SK-N-SH (cell line): ENCODE measurements at regions not wholly inside any gene's neighbourhood (a gene's known extent, or its start where the extent isn't known, plus 50 kb on each side); places are given as distances from the start of the nearest gene placed in this dataset.

Source experiments
- CTCF ChIA-PET: fragments of 300-600, 350-600 bp; formaldehyde crosslinking; extraction: SDS; loops from one replicate; lab custom pipeline; 2021; lab: Yijun Ruan, JAX
- POLR2A ChIA-PET: fragments of 350-600 bp; sonication (Branson Sonifier 250); formaldehyde crosslinking; extraction: SDS; loops from one replicate; lab custom pipeline; 2020; ENCODE audit warnings: antibody characterized with exemption, inconsistent platforms; lab: Yijun Ruan, JAX
- DNase-seq: peaks from one replicate; pipeline ENCODE4 v3.0.0; 2012
- H2AFZ ChIP-seq: fragments of 200-600 bp; sonication (generic); 2 replicates; pipeline ENCODE4 v1.8.1; 2016; ENCODE audit warnings: antibody characterized with exemption, mild to moderate bottlenecking, low read depth
- H3F3A ChIP-seq: fragments of 200-600 bp; sonication (generic); replicated peaks from 2 replicates; pipeline ENCODE3; 2016; ENCODE audit warnings: antibody characterized with exemption, mild to moderate bottlenecking; ENCODE audit not compliant: insufficient read depth
- H3K27ac ChIP-seq, 2 experiments: fragments of 200-500 bp in 1 of 2; fragments of 200-600 bp in 1 of 2; sonication (Bioruptor generic) in 1 of 2; sonication (generic), shearing (Covaris generic) in 1 of 2; 2 replicates each; pipeline versions ENCODE4 v1.5.1 to v1.6.1; 2014 to 2016; ENCODE audit warnings: low read depth in 2 of 2, inconsistent platforms in 1 of 2, low read length in 1 of 2, mild to moderate bottlenecking in 1 of 2, mixed read lengths in 1 of 2
- H3K27me3 ChIP-seq: fragments of 200-600 bp; sonication (generic), shearing (Covaris generic); 2 replicates; pipeline ENCODE4 v1.6.1; 2016; ENCODE audit warnings: mixed run types; ENCODE audit not compliant: insufficient read depth
- H3K36me3 ChIP-seq, 2 experiments: fragments of 200-500 bp in 1 of 2; fragments of 200-600 bp in 1 of 2; sonication (Bioruptor generic) in 1 of 2; sonication (generic) in 1 of 2; replicated peaks in 1 of 2; 2 replicates each; pipeline versions ENCODE3 to v1.5.1; 2014 to 2016; ENCODE audit warnings: low read length in 1 of 2, mild to moderate bottlenecking in 1 of 2; ENCODE audit not compliant: insufficient read depth in 2 of 2, control insufficient read depth in 1 of 2
- H3K4me1 ChIP-seq, 2 experiments: fragments of 200-500 bp in 1 of 2; fragments of 200-600 bp in 1 of 2; sonication (Bioruptor generic) in 1 of 2; sonication (generic), shearing (Covaris generic) in 1 of 2; 2 replicates each; pipeline versions ENCODE4 v1.5.1 to v1.6.1; 2014 to 2016; ENCODE audit warnings: low read depth in 1 of 2, low read length in 1 of 2, mixed run types in 1 of 2; ENCODE audit not compliant: insufficient read depth in 2 of 2, control insufficient read depth in 1 of 2
- H3K4me2 ChIP-seq: fragments of 200-600 bp; sonication (generic), shearing (Covaris generic); 2 replicates; pipeline ENCODE4 v1.6.1; 2017; ENCODE audit warnings: mixed run types
- H3K4me3 ChIP-seq, 2 experiments: fragments of 200-500 bp in 1 of 2; fragments of 200-600 bp in 1 of 2; sonication (Bioruptor generic) in 1 of 2; sonication (generic), shearing (Covaris generic) in 1 of 2; 2 replicates each; pipeline versions ENCODE4 v1.5.1 to v1.8.1; 2014 to 2016; ENCODE audit warnings: low read depth in 2 of 2, inconsistent platforms in 1 of 2, low read length in 1 of 2, mild to moderate bottlenecking in 1 of 2, mixed read lengths in 1 of 2, moderate library complexity in 1 of 2
- H3K79me2 ChIP-seq: fragments of 200-600 bp; sonication (generic); 2 replicates; pipeline ENCODE4 v1.8.1; 2017; ENCODE audit warnings: mild to moderate bottlenecking; ENCODE audit not compliant: insufficient read depth
- H3K9ac ChIP-seq: fragments of 200-600 bp; sonication (generic); 2 replicates; pipeline ENCODE4 v1.6.1; 2017; ENCODE audit warnings: mixed run types
- H3K9me2 ChIP-seq: fragments of 200-600 bp; sonication (generic); 2 replicates; pipeline ENCODE4 v1.6.1; 2017; ENCODE audit warnings: mixed run types
- H3K9me3 ChIP-seq: fragments of 200-600 bp; sonication (generic); 2 replicates; pipeline ENCODE4 v1.6.1; 2017; ENCODE audit warnings: mixed run types, mild to moderate bottlenecking, moderate library complexity
- H4K20me1 ChIP-seq: fragments of 200-600 bp; sonication (generic); 2 replicates; pipeline ENCODE4 v1.6.1; 2017; ENCODE audit warnings: mild to moderate bottlenecking, mixed run types; ENCODE audit not compliant: insufficient read depth
- CHD2 ChIP-seq: fragments of 150-350 bp; IDR thresholded peaks from 2 replicates; pipeline ENCODE4 v1.6.1; 2018; ENCODE audit warnings: low read length; ENCODE audit not compliant: partially characterized antibody
- FOSL2 ChIP-seq: IDR thresholded peaks from 2 replicates; pipeline ENCODE4 v1.4.0; 2012; ENCODE audit warnings: low read depth, mild to moderate bottlenecking, moderate library complexity, borderline replicate concordance
- FOXJ3 ChIP-seq: sonication (generic); formaldehyde crosslinking; IDR thresholded peaks from 2 replicates; pipeline ENCODE4 v1.5.1; 2020; ENCODE audit warnings: mild to moderate bottlenecking, missing genetic modification reagents
- MEF2A ChIP-seq: IDR thresholded peaks from 2 replicates; pipeline ENCODE4 v1.4.0; 2012; ENCODE audit warnings: low read depth, borderline replicate concordance
- NFIC ChIP-seq: IDR thresholded peaks from 2 replicates; pipeline ENCODE4 v1.4.0; 2012; ENCODE audit warnings: borderline replicate concordance
- NRF1 ChIP-seq: IDR thresholded peaks from 2 replicates; pipeline ENCODE4 v1.6.1; 2012; ENCODE audit warnings: low read depth, mild to moderate bottlenecking, low read length
- RAD21 ChIP-seq: IDR thresholded peaks from 2 replicates; pipeline ENCODE4 v1.6.1; 2012; ENCODE audit warnings: mild to moderate bottlenecking, low read length
- RCOR1 ChIP-seq: fragments of 150-350 bp; IDR thresholded peaks from 2 replicates; pipeline ENCODE4 v1.6.1; 2017; ENCODE audit warnings: antibody characterized with exemption, low read length
- RFX5 ChIP-seq: IDR thresholded peaks from 2 replicates; pipeline ENCODE4 v1.6.1; 2012; ENCODE audit warnings: mild to moderate bottlenecking, improper control_type of control experiment, low read length
- RXRA ChIP-seq: IDR thresholded peaks from 2 replicates; pipeline ENCODE4 v1.4.0; 2012; ENCODE audit warnings: low read depth, mild to moderate bottlenecking, borderline replicate concordance
- SMC3 ChIP-seq: IDR thresholded peaks from 2 replicates; pipeline ENCODE4 v1.6.1; 2012; ENCODE audit warnings: low read depth, low read length, improper control_type of control experiment
- WGBS: methylation state at CpG from one replicate; pipeline ENCODE4 v1.1.6; 2017; ENCODE audit warnings: low lambda C conversion rate; 5-methylcytosine and 5-hydroxymethylcytosine counted together
- TF ChIP-seq, protein P1 (sequence below): fragments of 200-600 bp; sonication (generic); IDR thresholded peaks from 2 replicates; pipeline ENCODE4 v1.6.1; 2017; ENCODE audit warnings: antibody characterized with exemption, mild to moderate bottlenecking, moderate library complexity
- TF ChIP-seq, protein P2 (sequence below): IDR thresholded peaks from 2 replicates; pipeline ENCODE4 v1.4.0; 2012; ENCODE audit warnings: low read depth, borderline replicate concordance
- TF ChIP-seq, protein P3 (sequence below): IDR thresholded peaks from 2 replicates; pipeline ENCODE4 v1.4.0; 2012; ENCODE audit warnings: low read depth
- TF ChIP-seq, protein P4 (sequence below): IDR thresholded peaks from 2 replicates; pipeline ENCODE4; 2012
- TF ChIP-seq, protein P5 (sequence below): IDR thresholded peaks from 2 replicates; pipeline ENCODE4 v1.4.0; 2012; ENCODE audit warnings: low read depth, borderline replicate concordance
- TF ChIP-seq, protein P6 (sequence below): fragments of 150-350 bp; IDR thresholded peaks from 2 replicates; pipeline ENCODE4 v1.6.1; 2017; ENCODE audit warnings: antibody characterized with exemption, low read length, low read depth, borderline replicate concordance

DNA sequence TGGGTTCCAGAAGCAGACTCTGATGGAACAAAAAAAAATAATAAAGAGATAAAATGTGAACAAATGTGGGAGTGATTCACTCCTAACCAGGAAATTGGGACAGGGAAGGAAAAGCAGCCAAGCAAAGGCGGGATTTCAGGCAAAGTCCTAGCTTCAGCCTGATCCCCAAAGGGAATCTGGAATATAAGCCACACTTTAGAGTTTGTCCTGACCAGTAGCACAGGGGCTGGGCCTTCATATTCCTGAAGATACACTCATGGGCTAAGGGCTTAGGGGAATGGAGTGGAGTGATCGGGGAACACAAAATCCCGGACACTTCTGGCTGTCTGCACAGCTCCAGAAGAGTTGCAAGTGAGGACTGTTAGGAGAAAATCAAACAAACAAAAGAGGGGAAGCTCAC lies 135.0 kb upstream of the COL8A1 start:
- Histone ChIP-seq H3K4me3 (no peak overlapping the region), H3K27ac (peak overlapping the region in 1 of 2 experiments; percentile 2; a peak in 2 of 4 replicates), H3K9me3 (no peaks in the 10 kb centered on the region), H4K20me1 (no peaks in the 10 kb centered on the region), H3K9me2 (no peaks in the 10 kb centered on the region), H2AFZ (peak overlapping the region; percentile 66), H3K36me3 (no peaks in the 10 kb centered on the region), H3K79me2 (no peaks in the 10 kb centered on the region), H3K9ac (no peak overlapping the region), H3F3A (peaks cover 7% of the 10 kb centered on the region), H3K4me1 (peaks cover 0 to 7% of the 10 kb centered on the region in 2 experiments; a peak in 1 of 4 replicates), H3K4me2 (no peak overlapping the region), H3K27me3 (no peaks in the 10 kb centered on the region)
- TF ChIP-seq MEF2A (no peak), SMC3 (no peak), RCOR1 (no peak), FOSL2 (no peak), RFX5 (no peak), RAD21 (no peak), NRF1 (no peak), CHD2 (no peak), RXRA (no peak), NFIC (no peak), FOXJ3 (CRISPR knock-in tag) (no peak)
- TF ChIP-seq, protein P1, sequence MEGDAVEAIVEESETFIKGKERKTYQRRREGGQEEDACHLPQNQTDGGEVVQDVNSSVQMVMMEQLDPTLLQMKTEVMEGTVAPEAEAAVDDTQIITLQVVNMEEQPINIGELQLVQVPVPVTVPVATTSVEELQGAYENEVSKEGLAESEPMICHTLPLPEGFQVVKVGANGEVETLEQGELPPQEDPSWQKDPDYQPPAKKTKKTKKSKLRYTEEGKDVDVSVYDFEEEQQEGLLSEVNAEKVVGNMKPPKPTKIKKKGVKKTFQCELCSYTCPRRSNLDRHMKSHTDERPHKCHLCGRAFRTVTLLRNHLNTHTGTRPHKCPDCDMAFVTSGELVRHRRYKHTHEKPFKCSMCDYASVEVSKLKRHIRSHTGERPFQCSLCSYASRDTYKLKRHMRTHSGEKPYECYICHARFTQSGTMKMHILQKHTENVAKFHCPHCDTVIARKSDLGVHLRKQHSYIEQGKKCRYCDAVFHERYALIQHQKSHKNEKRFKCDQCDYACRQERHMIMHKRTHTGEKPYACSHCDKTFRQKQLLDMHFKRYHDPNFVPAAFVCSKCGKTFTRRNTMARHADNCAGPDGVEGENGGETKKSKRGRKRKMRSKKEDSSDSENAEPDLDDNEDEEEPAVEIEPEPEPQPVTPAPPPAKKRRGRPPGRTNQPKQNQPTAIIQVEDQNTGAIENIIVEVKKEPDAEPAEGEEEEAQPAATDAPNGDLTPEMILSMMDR: no peak
- TF ChIP-seq, protein P2, sequence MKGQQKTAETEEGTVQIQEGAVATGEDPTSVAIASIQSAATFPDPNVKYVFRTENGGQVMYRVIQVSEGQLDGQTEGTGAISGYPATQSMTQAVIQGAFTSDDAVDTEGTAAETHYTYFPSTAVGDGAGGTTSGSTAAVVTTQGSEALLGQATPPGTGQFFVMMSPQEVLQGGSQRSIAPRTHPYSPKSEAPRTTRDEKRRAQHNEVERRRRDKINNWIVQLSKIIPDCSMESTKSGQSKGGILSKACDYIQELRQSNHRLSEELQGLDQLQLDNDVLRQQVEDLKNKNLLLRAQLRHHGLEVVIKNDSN: no peak
- TF ChIP-seq, protein P3, sequence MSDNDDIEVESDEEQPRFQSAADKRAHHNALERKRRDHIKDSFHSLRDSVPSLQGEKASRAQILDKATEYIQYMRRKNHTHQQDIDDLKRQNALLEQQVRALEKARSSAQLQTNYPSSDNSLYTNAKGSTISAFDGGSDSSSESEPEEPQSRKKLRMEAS: no peak
- TF ChIP-seq, protein P4, sequence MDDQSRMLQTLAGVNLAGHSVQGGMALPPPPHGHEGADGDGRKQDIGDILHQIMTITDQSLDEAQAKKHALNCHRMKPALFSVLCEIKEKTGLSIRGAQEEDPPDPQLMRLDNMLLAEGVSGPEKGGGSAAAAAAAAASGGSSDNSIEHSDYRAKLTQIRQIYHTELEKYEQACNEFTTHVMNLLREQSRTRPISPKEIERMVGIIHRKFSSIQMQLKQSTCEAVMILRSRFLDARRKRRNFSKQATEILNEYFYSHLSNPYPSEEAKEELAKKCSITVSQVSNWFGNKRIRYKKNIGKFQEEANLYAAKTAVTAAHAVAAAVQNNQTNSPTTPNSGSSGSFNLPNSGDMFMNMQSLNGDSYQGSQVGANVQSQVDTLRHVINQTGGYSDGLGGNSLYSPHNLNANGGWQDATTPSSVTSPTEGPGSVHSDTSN: no peak
- TF ChIP-seq, protein P5, sequence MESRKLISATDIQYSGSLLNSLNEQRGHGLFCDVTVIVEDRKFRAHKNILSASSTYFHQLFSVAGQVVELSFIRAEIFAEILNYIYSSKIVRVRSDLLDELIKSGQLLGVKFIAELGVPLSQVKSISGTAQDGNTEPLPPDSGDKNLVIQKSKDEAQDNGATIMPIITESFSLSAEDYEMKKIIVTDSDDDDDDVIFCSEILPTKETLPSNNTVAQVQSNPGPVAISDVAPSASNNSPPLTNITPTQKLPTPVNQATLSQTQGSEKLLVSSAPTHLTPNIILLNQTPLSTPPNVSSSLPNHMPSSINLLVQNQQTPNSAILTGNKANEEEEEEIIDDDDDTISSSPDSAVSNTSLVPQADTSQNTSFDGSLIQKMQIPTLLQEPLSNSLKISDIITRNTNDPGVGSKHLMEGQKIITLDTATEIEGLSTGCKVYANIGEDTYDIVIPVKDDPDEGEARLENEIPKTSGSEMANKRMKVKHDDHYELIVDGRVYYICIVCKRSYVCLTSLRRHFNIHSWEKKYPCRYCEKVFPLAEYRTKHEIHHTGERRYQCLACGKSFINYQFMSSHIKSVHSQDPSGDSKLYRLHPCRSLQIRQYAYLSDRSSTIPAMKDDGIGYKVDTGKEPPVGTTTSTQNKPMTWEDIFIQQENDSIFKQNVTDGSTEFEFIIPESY: no peak
- TF ChIP-seq, protein P6, sequence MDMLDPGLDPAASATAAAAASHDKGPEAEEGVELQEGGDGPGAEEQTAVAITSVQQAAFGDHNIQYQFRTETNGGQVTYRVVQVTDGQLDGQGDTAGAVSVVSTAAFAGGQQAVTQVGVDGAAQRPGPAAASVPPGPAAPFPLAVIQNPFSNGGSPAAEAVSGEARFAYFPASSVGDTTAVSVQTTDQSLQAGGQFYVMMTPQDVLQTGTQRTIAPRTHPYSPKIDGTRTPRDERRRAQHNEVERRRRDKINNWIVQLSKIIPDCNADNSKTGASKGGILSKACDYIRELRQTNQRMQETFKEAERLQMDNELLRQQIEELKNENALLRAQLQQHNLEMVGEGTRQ: no peak
- WGBS: 49% methylated on average over 3 of the region's 3 CpGs
- DNase-seq: no peak
- CTCF ChIA-PET: interaction anchor here (1.0 to 1.2 kb wide), 2 partner anchors 31 to 286 kb away, joined by 3 to 5 read pairs; no protein-coding TSS in a partner anchor
- POLR2A ChIA-PET: no interaction called here
